ENCODE measurements at regions not wholly inside any gene's neighbourhood (a gene's known extent, or its start where the extent isn't known, plus 50 kb on each side); places are given as distances from the start of the nearest gene placed in this dataset.
A peak's percentile ranks its signal among the peaks of the same experiment; 100 is the strongest.

GRCh38 chr10:83713423-83713822, 425.9 kb upstream of the GHITM start:
- no peak overlapping the region for H3K27ac ChIP-seq
- POLR2A ChIA-PET = no interaction called here
- no peaks in the 10 kb centered on the region for H3K4me1 ChIP-seq
- H3K9me3 ChIP-seq = no peaks in the 10 kb centered on the region
- H3K4me2 ChIP-seq = no peak overlapping the region
- no peak for FAIRE-seq
- ATAC-seq = no peak
- 0% methylated on average over 1 of the region's 1 CpG for WGBS (ENCODE audit: missing lambda C conversion rate)
- no peak overlapping the region for H3K4me3 ChIP-seq
- CTCF ChIA-PET = no interaction called here
- no peak for DNase-seq (ENCODE audit: low read depth in 1 of 2, low spot score in 1 of 2)
- TF ChIP-seq ZC3H11A (IDR thresholded peaks at IDR 0.05) = peak; percentile 79
- no peak for TF ChIP-seq HMGXB4 (CRISPR knock-in tag; IDR thresholded peaks at IDR 0.05; ENCODE audit: borderline replicate concordance)

- H3K4me1 ChIP-seq = no peaks in the 10 kb centered on the region
- H3K9me3 ChIP-seq = no peaks in the 10 kb centered on the region
- FAIRE-seq (no peak), ATAC-seq (no peak), DNase-seq (ENCODE audit: low read depth in 1 of 2, low spot score in 1 of 2) (no peak)
- CTCF ChIA-PET = no interaction called here
- no peak overlapping the region for H3K4me2 ChIP-seq
- H3K27ac ChIP-seq = no peak overlapping the region
- TF ChIP-seq SREBF2 (IDR thresholded peaks at IDR 0.05) (no peak), EP300 (IDR thresholded peaks at IDR 0.05) (no peak), RAD21 (conservative IDR thresholded peaks at IDR 0.05 in 1 of 2, IDR thresholded peaks at IDR 0.05 in 1 of 2) (no peak), HOXB5 (CRISPR knock-in tag; IDR thresholded peaks at IDR 0.05) (no peak)
- POLR2A ChIA-PET = no interaction called here
- WGBS (ENCODE audit: missing lambda C conversion rate) = 16% methylated on average over 2 of the region's 2 CpGs
- no peak overlapping the region for H3K4me3 ChIP-seq
Measured at GRCh38 chr10:83723080-83723479, 416.2 kb upstream of the GHITM start.

- DNase-seq (ENCODE audit: low read depth in 1 of 2, low spot score in 1 of 2) = no peak
- ChIA-PET POLR2A (no interaction called here), CTCF (no interaction called here)
- Histone ChIP-seq H3K9me3 (no peaks in the 10 kb centered on the region), H3K4me3 (no peak overlapping the region), H3K4me1 (no peaks in the 10 kb centered on the region), H3K4me2 (no peak overlapping the region), H3K27ac (no peak overlapping the region)
- FAIRE-seq = no peak
- TF ChIP-seq BCL3 (IDR thresholded peaks at IDR 0.05) (no peak), BHLHE40 (IDR thresholded peaks at IDR 0.05; ENCODE audit: low read depth, low read length) (no peak), ATOH8 (CRISPR knock-in tag; IDR thresholded peaks at IDR 0.05; ENCODE audit: low read depth) (no peak), POLR2AphosphoS2 (conservative IDR thresholded peaks at IDR 0.05; ENCODE audit: low read length) (no peak), KDM5A (IDR thresholded peaks at IDR 0.05) (no peak)
- 2% methylated on average over 5 of the region's 5 CpGs for WGBS (ENCODE audit: missing lambda C conversion rate)
- no peak for ATAC-seq
Measured at GRCh38 chr10:83724471-83725241, 414.7 kb upstream of the GHITM start.

GRCh38 chr10:83725567-83725966, 413.7 kb upstream of the GHITM start:
- no peaks in the 10 kb centered on the region for H3K4me1 ChIP-seq
- no peak for DNase-seq (ENCODE audit: low read depth in 1 of 2, low spot score in 1 of 2)
- no peak overlapping the region for H3K27ac ChIP-seq
- POLR2A ChIA-PET = no interaction called here
- CTCF ChIA-PET = no interaction called here
- H3K4me3 ChIP-seq = no peak overlapping the region
- WGBS (ENCODE audit: missing lambda C conversion rate) = 78% methylated on average over 1 of the region's 1 CpG
- no peaks in the 10 kb centered on the region for H3K9me3 ChIP-seq
- no peak overlapping the region for H3K4me2 ChIP-seq
- no peak for TF ChIP-seq HOXA7 (CRISPR knock-in tag; IDR thresholded peaks at IDR 0.05)
- no peak for TF ChIP-seq REST (IDR thresholded peaks at IDR 0.05)
- TF ChIP-seq HEYL (CRISPR knock-in tag; IDR thresholded peaks at IDR 0.05) = no peak
- no peak for FAIRE-seq
- no peak for ATAC-seq

Data from A549 (cell line).